ENCODE measurements at regions not wholly inside any gene's neighbourhood (a gene's known extent, or its start where the extent isn't known, plus 50 kb on each side); places are given as distances from the start of the nearest gene placed in this dataset.

- DNase-seq = no peak
These were observed 102.4 kb upstream of the ST6GALNAC5 start for GRCh38 chr1:76764638-76765454.

- DNase-seq = no peak
These were observed 100.9 kb upstream of the ST6GALNAC5 start for GRCh38 chr1:76766381-76766780.

- DNase-seq = no peak
These were observed 97.4 kb upstream of the ST6GALNAC5 start for GRCh38 chr1:76769911-76770310.

GRCh38 chr1:76770979-76771378, 96.3 kb upstream of the ST6GALNAC5 start:
- DNase-seq = no peak

GRCh38 chr1:76781447-76781846, 85.8 kb upstream of the ST6GALNAC5 start:
- no peak for DNase-seq

- no peak for DNase-seq
These were observed 84.5 kb upstream of the ST6GALNAC5 start for GRCh38 chr1:76782809-76783208.

GRCh38 chr1:76784502-76784901, 82.8 kb upstream of the ST6GALNAC5 start:
- DNase-seq = no peak

- no peak for DNase-seq
These were observed 81.1 kb upstream of the ST6GALNAC5 start for GRCh38 chr1:76786222-76786621.

GRCh38 chr1:76793594-76793993, 73.7 kb upstream of the ST6GALNAC5 start:
- no peak for DNase-seq

- DNase-seq = no peak
These were observed 67.6 kb upstream of the ST6GALNAC5 start for GRCh38 chr1:76799700-76800099.

- DNase-seq = no peak
These were observed 65.2 kb upstream of the ST6GALNAC5 start for GRCh38 chr1:76802094-76802493.

- no peak for DNase-seq
These were observed 59.6 kb upstream of the ST6GALNAC5 start for GRCh38 chr1:76807543-76808260.

Data from NCI-H1048 (cell line).